ENCODE measurements at regions not wholly inside any gene's neighbourhood (a gene's known extent, or its start where the extent isn't known, plus 50 kb on each side); places are given as distances from the start of the nearest gene placed in this dataset.
"Not testable (repeated sequence)": the region's sequence is repeated elsewhere in the genome, so short reads cannot be mapped to it uniquely, and the experiment has no call there.

GRCh38 chrY:13878506-13878905, 107.8 kb downstream of the VCY start:
- POLR2A ChIA-PET, result no interaction called here
- TF ChIP-seq BCL3 (IDR thresholded peaks at IDR 0.05) (no peak), MAX (IDR thresholded peaks at IDR 0.05) (no peak), POLR2A (IDR thresholded peaks at IDR 0.05; ENCODE audit: low read length) (no peak), HOXA7 (CRISPR knock-in tag; IDR thresholded peaks at IDR 0.05) (no peak), USF2 (IDR thresholded peaks at IDR 0.05) (no peak), HOXB5 (CRISPR knock-in tag; IDR thresholded peaks at IDR 0.05) (no peak), FOXS1 (CRISPR knock-in tag; IDR thresholded peaks at IDR 0.05) (no peak), JUN (IDR thresholded peaks at IDR 0.05) (no peak)
- CTCF ChIA-PET, result no interaction called here
- H3K4me1 ChIP-seq, result no peaks in the 10 kb centered on the region
- H3K9me3 ChIP-seq, result no peaks in the 10 kb centered on the region
- 0% methylated on average over 2 of the region's 2 CpGs for WGBS (ENCODE audit: missing lambda C conversion rate)
- no peak overlapping the region for H3K4me3 ChIP-seq
- FAIRE-seq, result no peak
- H3K4me2 ChIP-seq, result no peak overlapping the region
- DNase-seq (ENCODE audit: low read depth in 1 of 2, low spot score in 1 of 2), result no peak
- H3K27ac ChIP-seq, result no peak overlapping the region
- no peak for ATAC-seq

- ATAC-seq, result no peak
- no peak for FAIRE-seq
- H3K9me3 ChIP-seq, result no peaks in the 10 kb centered on the region
- H3K4me1 ChIP-seq, result no peaks in the 10 kb centered on the region
- POLR2A ChIA-PET, result no interaction called here
- no peak overlapping the region for H3K4me3 ChIP-seq
- H3K27ac ChIP-seq, result no peak overlapping the region
- no peak for DNase-seq (ENCODE audit: low read depth in 1 of 2, low spot score in 1 of 2)
- CTCF ChIA-PET, result no interaction called here
- H3K4me2 ChIP-seq, result no peak overlapping the region
- WGBS (ENCODE audit: missing lambda C conversion rate), result 4% methylated on average over 2 of the region's 2 CpGs
- no peak for TF ChIP-seq HEYL (CRISPR knock-in tag; IDR thresholded peaks at IDR 0.05)
- TF ChIP-seq NR3C1 (IDR thresholded peaks at IDR 0.05), result no peak
- TF ChIP-seq E2F6 (IDR thresholded peaks at IDR 0.05; ENCODE audit: borderline replicate concordance, low read depth), result no peak
- no peak for TF ChIP-seq TP53 (CRISPR knock-in tag; IDR thresholded peaks at IDR 0.05)
These were observed 105.2 kb downstream of the VCY start for GRCh38 chrY:13881096-13881495.

GRCh38 chrY:13882829-13883228, 103.4 kb downstream of the VCY start:
- Histone ChIP-seq H3K4me1 (no peaks in the 10 kb centered on the region), H3K9me3 (no peaks in the 10 kb centered on the region), H3K4me2 (no peak overlapping the region), H3K4me3 (no peak overlapping the region), H3K27ac (no peak overlapping the region)
- ChIA-PET CTCF (no interaction called here), POLR2A (no interaction called here)
- TF ChIP-seq ELK1 (IDR thresholded peaks at IDR 0.05; ENCODE audit: low read depth, low read length), result no peak
- TF ChIP-seq CBX2 (IDR thresholded peaks at IDR 0.05; ENCODE audit: borderline replicate concordance, low read depth), result no peak
- TF ChIP-seq PBX3 (IDR thresholded peaks at IDR 0.05), result no peak
- no peak for TF ChIP-seq MAX (IDR thresholded peaks at IDR 0.05)
- TF ChIP-seq HDAC2 (IDR thresholded peaks at IDR 0.05), result no peak
- TF ChIP-seq RNF2 (IDR thresholded peaks at IDR 0.05; ENCODE audit: borderline replicate concordance, low read depth), result no peak
- TF ChIP-seq TP53 (CRISPR knock-in tag; IDR thresholded peaks at IDR 0.05), result no peak
- no peak for TF ChIP-seq ZSCAN20 (CRISPR knock-in tag; IDR thresholded peaks at IDR 0.05)
- TF ChIP-seq POLR2A (IDR thresholded peaks at IDR 0.05; ENCODE audit: low read length), result no peak
- TF ChIP-seq RARB (CRISPR knock-in tag; IDR thresholded peaks at IDR 0.05), result no peak
- TF ChIP-seq ESRRA (IDR thresholded peaks at IDR 0.05; ENCODE audit: borderline replicate concordance, low read length), result no peak
- TF ChIP-seq PHF8 (IDR thresholded peaks at IDR 0.05; ENCODE audit: borderline replicate concordance, low read depth), result no peak
- TF ChIP-seq MAFK (IDR thresholded peaks at IDR 0.05; ENCODE audit: partially characterized antibody), result no peak
- no peak for TF ChIP-seq MAZ (IDR thresholded peaks at IDR 0.05; ENCODE audit: borderline replicate concordance, low read depth, low read length)
- TF ChIP-seq BHLHE40 (IDR thresholded peaks at IDR 0.05; ENCODE audit: low read depth, low read length), result no peak
- TF ChIP-seq BCL3 (IDR thresholded peaks at IDR 0.05), result no peak
- no peak for TF ChIP-seq MYC (IDR thresholded peaks at IDR 0.05; ENCODE audit: borderline replicate concordance, low read length)
- TF ChIP-seq RCOR1 (IDR thresholded peaks at IDR 0.05; ENCODE audit: low read depth, low read length), result no peak
- TF ChIP-seq EHF (CRISPR knock-in tag; IDR thresholded peaks at IDR 0.05), result no peak
- DNase-seq (ENCODE audit: low read depth in 1 of 2, low spot score in 1 of 2) (no peak), ATAC-seq (no peak), FAIRE-seq (no peak)
- WGBS (ENCODE audit: missing lambda C conversion rate), result 4% methylated on average over 5 of the region's 5 CpGs

- H3K4me1 ChIP-seq; H3K9me3 ChIP-seq; ATAC-seq; H3K4me3 ChIP-seq; H3K27ac ChIP-seq; CTCF ChIA-PET; H3K4me2 ChIP-seq; DNase-seq (ENCODE audit: low read depth in 1 of 2, low spot score in 1 of 2); FAIRE-seq; POLR2A ChIA-PET: not testable (repeated sequence)
- WGBS (ENCODE audit: missing lambda C conversion rate), result 5% methylated on average over 2 of the region's 2 CpGs
These were observed 92.2 kb downstream of the VCY start for GRCh38 chrY:13894028-13894427.
